ENCODE measurements at regions not wholly inside any gene's neighbourhood (a gene's known extent, or its start where the extent isn't known, plus 50 kb on each side); places are given as distances from the start of the nearest gene placed in this dataset.
A peak's percentile ranks its signal among the peaks of the same experiment; 100 is the strongest.
"Not testable (repeated sequence)": the region's sequence is repeated elsewhere in the genome, so short reads cannot be mapped to it uniquely, and the experiment has no call there.

DNA sequence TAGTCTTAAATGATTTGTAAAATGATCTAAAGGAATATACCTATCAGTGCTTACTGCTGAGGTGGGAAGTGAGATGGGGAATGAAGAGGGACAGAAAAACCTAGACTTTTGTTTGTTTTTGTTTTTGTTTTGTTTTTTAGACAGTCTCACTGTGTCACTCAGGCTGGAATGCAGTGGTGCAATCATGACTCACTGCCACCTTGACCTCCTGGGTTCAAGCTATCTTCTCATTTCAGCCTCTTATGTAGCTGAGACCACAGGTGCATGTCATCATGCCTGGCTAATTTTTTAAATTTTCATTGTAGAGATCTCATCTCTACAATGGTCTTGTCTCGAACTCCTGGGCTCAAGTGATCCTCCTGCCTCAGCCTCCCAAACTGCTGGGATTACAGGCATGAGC lies 116.4 kb upstream of the SEM1 start:
- no peak for TF ChIP-seq POLR2A (IDR thresholded peaks at IDR 0.05)
- TF ChIP-seq, protein P1, sequence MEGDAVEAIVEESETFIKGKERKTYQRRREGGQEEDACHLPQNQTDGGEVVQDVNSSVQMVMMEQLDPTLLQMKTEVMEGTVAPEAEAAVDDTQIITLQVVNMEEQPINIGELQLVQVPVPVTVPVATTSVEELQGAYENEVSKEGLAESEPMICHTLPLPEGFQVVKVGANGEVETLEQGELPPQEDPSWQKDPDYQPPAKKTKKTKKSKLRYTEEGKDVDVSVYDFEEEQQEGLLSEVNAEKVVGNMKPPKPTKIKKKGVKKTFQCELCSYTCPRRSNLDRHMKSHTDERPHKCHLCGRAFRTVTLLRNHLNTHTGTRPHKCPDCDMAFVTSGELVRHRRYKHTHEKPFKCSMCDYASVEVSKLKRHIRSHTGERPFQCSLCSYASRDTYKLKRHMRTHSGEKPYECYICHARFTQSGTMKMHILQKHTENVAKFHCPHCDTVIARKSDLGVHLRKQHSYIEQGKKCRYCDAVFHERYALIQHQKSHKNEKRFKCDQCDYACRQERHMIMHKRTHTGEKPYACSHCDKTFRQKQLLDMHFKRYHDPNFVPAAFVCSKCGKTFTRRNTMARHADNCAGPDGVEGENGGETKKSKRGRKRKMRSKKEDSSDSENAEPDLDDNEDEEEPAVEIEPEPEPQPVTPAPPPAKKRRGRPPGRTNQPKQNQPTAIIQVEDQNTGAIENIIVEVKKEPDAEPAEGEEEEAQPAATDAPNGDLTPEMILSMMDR (IDR thresholded peaks at IDR 0.05) = no peak
- no peaks in the 10 kb centered on the region for H3K36me3 ChIP-seq (replicated peaks in 1 of 2)
- intact Hi-C loops (cut with DNase I) = no loop called here
- H3K4me3 ChIP-seq = no peak overlapping the region
- H3K4me1 ChIP-seq (replicated peaks in 1 of 2) = no peaks in the 10 kb centered on the region
- H3K27ac ChIP-seq = no peak overlapping the region
- H3K27me3 ChIP-seq = no peaks in the 10 kb centered on the region
- H3K9me3 ChIP-seq (replicated peaks in 1 of 3) = no peaks in the 10 kb centered on the region
- 68 to 87% (median 81%) methylated on average over 1 of the region's 1 CpG for WGBS, 4 donors
- DNase-seq = peak; percentile 19 to 58 (median 34)

DNA sequence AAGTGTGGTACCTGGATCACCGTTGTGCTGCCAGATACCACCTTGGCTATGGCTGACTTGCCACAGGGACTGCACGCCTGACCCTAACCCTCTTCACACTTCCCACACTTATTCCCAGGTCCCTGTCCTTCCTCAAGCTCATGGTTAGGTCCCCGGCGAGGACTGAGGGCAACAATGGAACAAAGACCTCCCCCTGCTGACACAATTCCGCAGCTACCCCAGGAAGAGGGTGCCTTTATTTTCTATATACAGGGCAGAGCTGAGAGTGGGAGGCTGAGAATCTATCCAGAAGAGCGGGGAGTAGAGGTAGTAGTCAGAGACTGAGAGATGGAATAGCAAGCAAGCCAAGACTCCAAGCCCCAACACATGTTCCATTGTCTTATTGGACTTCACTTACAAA lies 118.1 kb upstream of the SEM1 start:
- Histone ChIP-seq H3K4me3 (no peak overlapping the region), H3K4me1 (replicated peaks in 1 of 2) (no peaks in the 10 kb centered on the region), H3K36me3 (replicated peaks in 1 of 2) (no peaks in the 10 kb centered on the region), H3K27me3 (no peaks in the 10 kb centered on the region), H3K9me3 (replicated peaks in 1 of 3) (no peaks in the 10 kb centered on the region), H3K27ac (no peak overlapping the region)
- 86 to 94% (median 91%) methylated on average over 6 of the region's 6 CpGs for WGBS, 4 donors
- no peak for DNase-seq
- TF ChIP-seq, protein P1 (IDR thresholded peaks at IDR 0.05) = no peak
- no peak for TF ChIP-seq POLR2A (IDR thresholded peaks at IDR 0.05)
- intact Hi-C loops (cut with DNase I) = no loop called here

DNA sequence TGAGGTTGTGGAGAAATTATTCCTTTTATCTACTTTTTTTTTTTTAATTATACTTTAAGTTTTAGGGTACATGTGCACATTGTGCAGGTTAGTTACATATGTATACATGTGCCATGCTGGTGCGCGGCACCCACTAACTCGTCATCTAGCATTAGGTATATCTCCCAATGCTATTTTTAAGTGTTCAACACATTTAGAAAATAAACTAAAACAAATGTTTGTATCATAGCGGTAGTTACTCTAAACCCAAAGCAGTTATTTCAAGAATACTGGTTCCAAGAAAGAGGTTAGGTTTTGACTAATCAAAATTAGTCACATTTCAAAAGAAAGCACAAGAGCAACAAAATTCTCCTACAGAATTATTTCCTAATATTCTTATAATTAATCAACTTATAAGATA lies 119.5 kb upstream of the SEM1 start:
- H3K4me3 ChIP-seq; intact Hi-C loops (cut with DNase I); H3K27ac ChIP-seq; DNase-seq; H3K36me3 ChIP-seq (replicated peaks in 1 of 2); H3K27me3 ChIP-seq; H3K9me3 ChIP-seq (replicated peaks in 1 of 3): not testable (repeated sequence)
- WGBS, 4 donors = 83 to 93% (median 87%) methylated on average over 4 of the region's 4 CpGs
- peaks cover 8 to 13% of the 10 kb centered on the region in 2 donors for H3K4me1 ChIP-seq (replicated peaks in 1 of 2)

DNA sequence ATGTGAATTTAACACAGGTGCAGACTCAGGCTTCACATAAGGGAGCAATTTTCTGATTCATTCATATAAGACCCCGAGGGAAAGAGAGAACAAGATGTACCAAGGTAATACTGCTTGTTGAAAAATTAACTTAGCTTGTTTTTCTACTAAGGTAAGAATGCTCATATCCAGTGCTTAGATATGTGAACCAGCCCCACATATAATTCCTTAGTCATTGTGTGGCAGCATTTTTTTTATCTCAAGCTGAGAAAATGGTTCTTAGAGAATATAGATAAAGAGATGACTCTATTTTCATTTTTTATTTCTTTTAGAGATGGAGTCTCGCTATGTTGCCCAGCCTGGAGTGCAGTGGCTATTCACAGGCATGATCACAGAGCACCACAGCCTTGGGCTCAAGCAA lies 121.8 kb upstream of the SEM1 start:
- H3K36me3 ChIP-seq (replicated peaks in 1 of 2) = no peaks in the 10 kb centered on the region
- no peak overlapping the region for H3K27ac ChIP-seq
- intact Hi-C loops (cut with DNase I) = no loop called here
- H3K4me3 ChIP-seq = no peak overlapping the region
- H3K27me3 ChIP-seq = no peaks in the 10 kb centered on the region
- no peak for TF ChIP-seq POLR2A (IDR thresholded peaks at IDR 0.05)
- TF ChIP-seq, protein P1 (IDR thresholded peaks at IDR 0.05) = no peak
- H3K4me1 ChIP-seq (replicated peaks in 1 of 2) = peaks cover 8 to 15% of the 10 kb centered on the region in 2 donors
- DNase-seq = no peak
- WGBS, 4 donors = 83 to 88% (median 86%) methylated on average over 2 of the region's 2 CpGs
- no peaks in the 10 kb centered on the region for H3K9me3 ChIP-seq (replicated peaks in 1 of 3)

DNA sequence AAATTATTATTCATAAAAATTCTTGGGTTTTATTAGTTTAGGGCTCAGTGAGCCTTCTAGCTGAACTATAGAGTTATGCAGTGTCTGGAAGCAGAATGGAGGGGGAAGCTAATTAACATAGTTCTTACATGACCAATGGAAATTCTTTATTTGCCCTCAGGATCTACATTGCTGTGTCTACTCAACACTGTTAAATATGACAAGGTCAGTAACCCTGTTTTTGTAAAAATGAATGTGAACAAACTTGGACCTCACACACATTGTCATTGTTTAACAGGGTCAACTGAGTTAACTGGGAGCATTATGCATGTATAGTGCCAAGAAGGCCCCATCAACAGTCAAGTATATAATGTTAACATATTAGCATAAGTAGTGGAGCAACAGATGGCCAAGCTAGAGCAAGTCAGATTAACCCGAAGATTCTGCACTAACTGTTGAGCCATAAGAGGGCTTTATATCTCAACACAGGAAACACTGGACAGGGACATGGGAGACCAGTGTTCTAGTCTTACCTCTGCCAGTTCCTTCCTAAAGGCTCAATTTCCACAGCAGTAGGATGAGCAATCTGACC lies 122.5 kb upstream of the SEM1 start:
- no peak for DNase-seq
- no peak overlapping the region for H3K4me3 ChIP-seq
- no peak for TF ChIP-seq POLR2A (IDR thresholded peaks at IDR 0.05)
- TF ChIP-seq, protein P1 (IDR thresholded peaks at IDR 0.05) = no peak
- 74 to 100% (median 85%) methylated on average over 1 of the region's 1 CpG for WGBS, 4 donors
- peaks cover 8 to 15% of the 10 kb centered on the region in 2 donors for H3K4me1 ChIP-seq (replicated peaks in 1 of 2)
- no peaks in the 10 kb centered on the region for H3K27me3 ChIP-seq
- H3K9me3 ChIP-seq (replicated peaks in 1 of 3) = no peaks in the 10 kb centered on the region
- no peak overlapping the region for H3K27ac ChIP-seq
- intact Hi-C loops (cut with DNase I) = no loop called here
- H3K36me3 ChIP-seq (replicated peaks in 1 of 2) = no peaks in the 10 kb centered on the region
